Keratinocyte (primary cell): ENCODE measurements at regions not wholly inside any gene's neighbourhood (a gene's known extent, or its start where the extent isn't known, plus 50 kb on each side); places are given as distances from the start of the nearest gene placed in this dataset.

ENCODE experiments used
- DNase-seq: peaks from one replicate; pipeline ENCODE4 v3.0.0-alpha.2; 2011; ENCODE audit warnings: low read depth, missing footprints, low spot score
- FAIRE-seq: peaks from 2 replicates; lab custom pipeline; 2011; peaks lifted over from hg19 to GRCh38; lab: Jason Lieb, UNC
- H2AFZ ChIP-seq: 2 replicates; pipeline ENCODE4 v1.6.0; 2012; ENCODE audit warnings: low read length, control low read depth, inconsistent platforms; ENCODE audit not compliant: control insufficient read depth
- H3K27ac ChIP-seq: 2 replicates; pipeline ENCODE4 v1.5.1; 2011; ENCODE audit warnings: low read length; ENCODE audit not compliant: control insufficient read depth, insufficient read depth
- H3K27me3 ChIP-seq: 3 replicates; pipeline ENCODE4 v1.6.0; 2011; ENCODE audit warnings: low read length; ENCODE audit not compliant: control insufficient read depth, insufficient read depth; ENCODE audit errors: extremely low read depth
- H3K36me3 ChIP-seq, 2 experiments: 2 replicates in 1 of 2; 3 replicates in 1 of 2; pipeline ENCODE4 v1.5.1; 2011; ENCODE audit warnings: low read length in 2 of 2, mild to moderate bottlenecking in 1 of 2; ENCODE audit not compliant: control insufficient read depth in 2 of 2, insufficient read depth in 2 of 2; ENCODE audit errors: extremely low read depth in 1 of 2
- H3K4me1 ChIP-seq: 3 replicates; pipeline ENCODE4 v1.5.1; 2011; ENCODE audit warnings: low read length; ENCODE audit not compliant: control insufficient read depth, insufficient read depth; ENCODE audit errors: extremely low read depth
- H3K4me2 ChIP-seq: 3 replicates; pipeline ENCODE4 v1.6.0; 2011; ENCODE audit warnings: low read depth, low read length; ENCODE audit not compliant: control insufficient read depth, insufficient read depth; ENCODE audit errors: extremely low read depth
- H3K4me3 ChIP-seq, 3 experiments: fragments of 200-600 bp in 1 of 3; sonication (generic) in 1 of 3; 2 replicates in 2 of 3; 3 replicates in 1 of 3; pipeline ENCODE4 v1.5.1; 2011 to 2016; ENCODE audit warnings: low read length in 3 of 3, mild to moderate bottlenecking in 3 of 3, control low read depth in 2 of 3, inconsistent platforms in 1 of 3, low read depth in 1 of 3, mixed read lengths in 1 of 3, mixed run types in 1 of 3, moderate library complexity in 1 of 3; ENCODE audit not compliant: control insufficient read depth in 2 of 3, insufficient read depth in 2 of 3; ENCODE audit errors: extremely low read depth in 1 of 3
- H3K79me2 ChIP-seq: 2 replicates; pipeline ENCODE4 v1.6.0; 2012; ENCODE audit warnings: low read length; ENCODE audit not compliant: control insufficient read depth, insufficient read depth
- H3K9ac ChIP-seq: 3 replicates; pipeline ENCODE4 v1.6.0; 2011; ENCODE audit warnings: low read length; ENCODE audit not compliant: control insufficient read depth, insufficient read depth; ENCODE audit errors: extremely low read depth
- H3K9me1 ChIP-seq: 3 replicates; pipeline ENCODE4 v1.6.0; 2011; ENCODE audit warnings: low read length; ENCODE audit not compliant: control insufficient read depth, insufficient read depth; ENCODE audit errors: extremely low read depth
- H3K9me3 ChIP-seq: 2 replicates; pipeline ENCODE4 v1.5.1; 2012; ENCODE audit warnings: low read depth, low read length; ENCODE audit not compliant: control insufficient read depth
- H4K20me1 ChIP-seq: 3 replicates; pipeline ENCODE4 v1.6.0; 2011; ENCODE audit warnings: low read length; ENCODE audit not compliant: control insufficient read depth, insufficient read depth; ENCODE audit errors: extremely low read depth
- EZH2 ChIP-seq: IDR thresholded peaks from one replicate; pipeline ENCODE4 v1.6.1; 2012; ENCODE audit warnings: inconsistent platforms, mild to moderate bottlenecking, low read length, moderate library complexity
- dilution Hi-C: fragments of 300-500 bp; cut with MboI; formaldehyde crosslinking; loops from one replicate; pipeline ENCODE4 v1.7.0; 2020; ENCODE audit warnings: low sequenced_read_pairs; ENCODE audit not compliant: extremely low pct_ligation_motif_present
- TF ChIP-seq, protein P1 (sequence below), 3 experiments: IDR thresholded peaks in 1 of 3; conservative IDR thresholded peaks in 1 of 3; optimal IDR thresholded peaks in 1 of 3; 2 replicates in 2 of 3; 3 replicates in 1 of 3; pipeline versions ENCODE3 to v1.5.1; 2011; ENCODE audit warnings: low read length in 3 of 3, mild to moderate bottlenecking in 3 of 3, moderate library complexity in 2 of 3, control low read depth in 1 of 3, inconsistent platforms in 1 of 3; ENCODE audit not compliant: insufficient read depth in 2 of 3; ENCODE audit errors: extremely low read depth in 1 of 3

DNA sequence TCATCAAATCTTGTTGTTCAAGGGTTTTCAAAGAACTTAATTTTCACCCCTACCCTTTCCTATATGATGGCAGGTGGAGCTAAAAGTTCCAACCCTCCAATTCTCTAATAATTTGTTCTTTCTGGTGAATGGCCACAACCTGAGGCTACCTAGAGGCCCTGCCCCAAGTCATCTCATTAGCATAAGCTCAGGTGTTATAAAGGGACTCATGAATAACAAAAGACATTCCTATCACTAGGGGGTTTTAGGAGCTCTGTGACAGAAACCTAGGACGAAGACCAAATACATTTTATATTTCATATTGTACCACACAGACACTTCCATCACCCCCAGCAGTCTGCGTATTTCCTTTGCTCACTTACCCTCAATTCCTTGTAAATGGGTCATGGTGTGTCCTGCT is 483.6 kb upstream of the EPHA6 start:
- no peak for DNase-seq
- Histone ChIP-seq H3K27me3 (no peaks in the 10 kb centered on the region), H3K9me3 (no peaks in the 10 kb centered on the region), H3K4me1 (no peaks in the 10 kb centered on the region), H4K20me1 (no peaks in the 10 kb centered on the region), H3K4me3 (no peak overlapping the region), H3K27ac (no peak overlapping the region), H3K79me2 (no peaks in the 10 kb centered on the region), H2AFZ (no peak overlapping the region), H3K36me3 (no peaks in the 10 kb centered on the region), H3K4me2 (no peak overlapping the region), H3K9me1 (no peaks in the 10 kb centered on the region), H3K9ac (no peak overlapping the region)
- dilution Hi-C loops: no loop called here
- TF ChIP-seq, protein P1, sequence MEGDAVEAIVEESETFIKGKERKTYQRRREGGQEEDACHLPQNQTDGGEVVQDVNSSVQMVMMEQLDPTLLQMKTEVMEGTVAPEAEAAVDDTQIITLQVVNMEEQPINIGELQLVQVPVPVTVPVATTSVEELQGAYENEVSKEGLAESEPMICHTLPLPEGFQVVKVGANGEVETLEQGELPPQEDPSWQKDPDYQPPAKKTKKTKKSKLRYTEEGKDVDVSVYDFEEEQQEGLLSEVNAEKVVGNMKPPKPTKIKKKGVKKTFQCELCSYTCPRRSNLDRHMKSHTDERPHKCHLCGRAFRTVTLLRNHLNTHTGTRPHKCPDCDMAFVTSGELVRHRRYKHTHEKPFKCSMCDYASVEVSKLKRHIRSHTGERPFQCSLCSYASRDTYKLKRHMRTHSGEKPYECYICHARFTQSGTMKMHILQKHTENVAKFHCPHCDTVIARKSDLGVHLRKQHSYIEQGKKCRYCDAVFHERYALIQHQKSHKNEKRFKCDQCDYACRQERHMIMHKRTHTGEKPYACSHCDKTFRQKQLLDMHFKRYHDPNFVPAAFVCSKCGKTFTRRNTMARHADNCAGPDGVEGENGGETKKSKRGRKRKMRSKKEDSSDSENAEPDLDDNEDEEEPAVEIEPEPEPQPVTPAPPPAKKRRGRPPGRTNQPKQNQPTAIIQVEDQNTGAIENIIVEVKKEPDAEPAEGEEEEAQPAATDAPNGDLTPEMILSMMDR (optimal IDR thresholded peaks at IDR 0.05 in 1 of 3, IDR thresholded peaks at IDR 0.05 in 1 of 3, conservative IDR thresholded peaks at IDR 0.05 in 1 of 3; ENCODE audit: extremely low read depth in 1 of 3, insufficient read depth in 2 of 3, low read length in 3 of 3): no peak
- TF ChIP-seq EZH2: no peak
- FAIRE-seq: no peak

DNA sequence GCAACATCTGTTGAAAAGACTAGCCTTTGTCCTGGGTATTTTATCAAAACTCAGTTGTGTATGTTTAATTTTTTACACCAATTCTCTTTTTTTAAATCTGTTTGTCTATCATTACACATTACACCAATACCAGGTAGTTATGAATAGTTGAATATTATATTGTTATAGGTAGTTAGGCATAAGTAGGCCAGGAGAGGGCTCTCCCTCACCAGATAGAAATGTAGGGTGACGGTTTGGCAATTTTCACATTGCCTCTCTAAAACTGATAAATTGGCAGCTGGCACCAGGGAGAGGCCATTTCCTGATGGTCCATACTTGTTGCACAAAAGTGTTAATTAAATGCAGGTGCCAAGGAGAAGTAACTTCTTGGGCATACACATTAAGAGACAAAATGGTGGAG is 483.1 kb upstream of the EPHA6 start:
- dilution Hi-C loops: no loop called here
- no peaks in the 10 kb centered on the region for H3K9me1 ChIP-seq
- TF ChIP-seq, protein P1 (optimal IDR thresholded peaks at IDR 0.05 in 1 of 3, IDR thresholded peaks at IDR 0.05 in 1 of 3, conservative IDR thresholded peaks at IDR 0.05 in 1 of 3; ENCODE audit: extremely low read depth in 1 of 3, insufficient read depth in 2 of 3, low read length in 3 of 3): peak in 2 of 3 experiments; percentile 13 to 35
- no peak for TF ChIP-seq EZH2
- FAIRE-seq: no peak
- H2AFZ ChIP-seq: no peak overlapping the region
- H3K4me3 ChIP-seq: no peak overlapping the region
- no peaks in the 10 kb centered on the region for H3K36me3 ChIP-seq
- no peaks in the 10 kb centered on the region for H3K79me2 ChIP-seq
- H4K20me1 ChIP-seq: no peaks in the 10 kb centered on the region
- H3K9ac ChIP-seq: no peak overlapping the region
- no peak overlapping the region for H3K27ac ChIP-seq
- no peak overlapping the region for H3K4me2 ChIP-seq
- no peak for DNase-seq
- no peaks in the 10 kb centered on the region for H3K4me1 ChIP-seq
- H3K9me3 ChIP-seq: no peaks in the 10 kb centered on the region
- no peaks in the 10 kb centered on the region for H3K27me3 ChIP-seq
